HCT116 (cell line): ENCODE measurements at regions not wholly inside any gene's neighbourhood (a gene's known extent, or its start where the extent isn't known, plus 50 kb on each side); places are given as distances from the start of the nearest gene placed in this dataset.

Source experiments
- ATAC-seq: fragments of 200-7000 bp; cut with Tn5 transposase; 2 replicates; pipeline ENCODE4 v1.9.1; 2020; ENCODE audit warnings: mild to moderate bottlenecking, moderate library complexity
- BruUV-seq: library from RNA; stranded (reverse); fragments of 400-500 nt; replicated peaks from 2 replicates; lab custom pipeline; 2021; lab: Mats Ljungman, UMichigan
- CTCF ChIA-PET: fragments of 300-600 bp; sonication (Branson Sonifier 250); formaldehyde crosslinking; loops from one replicate; lab custom pipeline; 2021; ENCODE audit warnings: antibody characterized with exemption; lab: Charles Lee
- POLR2A ChIA-PET: fragments of 300-600, 350-600 bp; sonication (Branson Sonifier 250); formaldehyde crosslinking; loops from one replicate; lab custom pipeline; 2021; ENCODE audit warnings: antibody characterized with exemption; lab: Charles Lee
- RAD21 ChIA-PET, 2 experiments: fragments of 300-600 bp; sonication (Branson Sonifier 250); formaldehyde crosslinking; loops; one replicate each; lab custom pipeline; 2023; ENCODE audit warnings: low total read pairs in 2 of 2; ENCODE audit not compliant: uncharacterized antibody in 2 of 2, unreplicated experiment in 2 of 2, low non-redundant PET in 1 of 2; lab: Charles Lee
- DNase-seq: peaks from one replicate; pipeline ENCODE4 v3.0.0-alpha.2; 2010; ENCODE audit warnings: low read depth, low spot score
- H2AFZ ChIP-seq: fragments of 200-600 bp; shearing (Covaris generic), sonication (generic); 2 replicates; pipeline ENCODE4 v1.6.1; 2017; ENCODE audit warnings: low read depth, mixed run types, mixed read lengths, antibody characterized with exemption, low read length; ENCODE audit not compliant: poor library complexity, severe bottlenecking
- H3K27ac ChIP-seq: 2 replicates; pipeline ENCODE4 v1.5.1; 2012; ENCODE audit warnings: low read depth, low read length
- H3K27me3 ChIP-seq: fragments of 200-600 bp; sonication (generic); 2 replicates; pipeline ENCODE4 v1.6.1; 2016; ENCODE audit warnings: mixed run types, low read length, mixed read lengths; ENCODE audit not compliant: insufficient read depth
- H3K36me3 ChIP-seq, 2 experiments: fragments of 200-500 bp in 1 of 2; fragments of 200-600 bp in 1 of 2; sonication (Bioruptor generic) in 1 of 2; sonication (generic) in 1 of 2; 2 replicates each; pipeline versions ENCODE4 v1.5.1 to v1.6.1; 2014 to 2016; ENCODE audit warnings: low read length in 2 of 2, inconsistent platforms in 1 of 2, mixed read lengths in 1 of 2, mixed run types in 1 of 2; ENCODE audit not compliant: insufficient read depth in 2 of 2, control insufficient read depth in 1 of 2
- H3K4me1 ChIP-seq, 2 experiments: fragments of 200-600 bp in 1 of 2; sonication (generic) in 1 of 2; 2 replicates each; pipeline versions ENCODE4 v1.5.1 to v1.6.1; 2012 to 2017; ENCODE audit warnings: low read length in 2 of 2, inconsistent platforms in 1 of 2, mild to moderate bottlenecking in 1 of 2, mixed read lengths in 1 of 2, mixed run types in 1 of 2, moderate library complexity in 1 of 2; ENCODE audit not compliant: insufficient read depth in 2 of 2, control insufficient read depth in 1 of 2
- H3K4me2 ChIP-seq: fragments of 200-600 bp; sonication (generic); 2 replicates; pipeline ENCODE4 v1.6.1; 2017; ENCODE audit warnings: mixed run types, low read length, mixed read lengths
- H3K4me3 ChIP-seq, 2 experiments: fragments of 200-600 bp in 1 of 2; sonication (generic) in 1 of 2; replicated peaks in 1 of 2; 2 replicates each; pipeline ENCODE4 v1.5.1; 2011 to 2016; ENCODE audit warnings: low read length in 2 of 2, control low read depth in 1 of 2, low read depth in 1 of 2, mild to moderate bottlenecking in 1 of 2, mixed read lengths in 1 of 2, mixed run types in 1 of 2
- H3K79me2 ChIP-seq: fragments of 200-600 bp; sonication (generic); 2 replicates; pipeline ENCODE4 v1.6.1; 2017; ENCODE audit warnings: mild to moderate bottlenecking, mixed run types, low read length, moderate library complexity, mixed read lengths; ENCODE audit not compliant: insufficient read depth
- H3K9ac ChIP-seq: fragments of 200-600 bp; sonication (generic); 2 replicates; pipeline ENCODE4 v1.6.1; 2016; ENCODE audit warnings: low read length, mixed read lengths
- H3K9me2 ChIP-seq: fragments of 200-600 bp; sonication (generic), shearing (Covaris generic); 2 replicates; pipeline ENCODE4 v1.6.1; 2017; ENCODE audit warnings: mixed run types, mild to moderate bottlenecking, moderate library complexity; ENCODE audit not compliant: insufficient read depth
- H3K9me3 ChIP-seq, 2 experiments: fragments of 200-500 bp in 1 of 2; fragments of 200-600 bp in 1 of 2; sonication (Bioruptor generic) in 1 of 2; sonication (generic) in 1 of 2; 2 replicates each; pipeline ENCODE4 v1.6.1; 2014 to 2017; ENCODE audit warnings: low read length in 2 of 2, mixed read lengths in 2 of 2, inconsistent platforms in 1 of 2, low read depth in 1 of 2, mild to moderate bottlenecking in 1 of 2, mixed run types in 1 of 2, moderate library complexity in 1 of 2; ENCODE audit not compliant: control insufficient read depth in 1 of 2, insufficient read depth in 1 of 2
- H4K20me1 ChIP-seq: fragments of 200-600 bp; sonication (generic), shearing (Covaris generic); 2 replicates; pipeline ENCODE4 v1.6.1; 2017; ENCODE audit warnings: mixed run types, mild to moderate bottlenecking, moderate library complexity; ENCODE audit not compliant: insufficient read depth
- CBX3 ChIP-seq: IDR thresholded peaks from 2 replicates; pipeline ENCODE4 v1.6.1; 2012; ENCODE audit warnings: low read depth
- CEBPB ChIP-seq: IDR thresholded peaks from 2 replicates; pipeline ENCODE4 v1.6.1; 2012; ENCODE audit warnings: low read depth
- EGR1 ChIP-seq: IDR thresholded peaks from 2 replicates; pipeline ENCODE4 v1.6.1; 2012; ENCODE audit warnings: low read depth
- ELF1 ChIP-seq: IDR thresholded peaks from 2 replicates; pipeline ENCODE4 v1.6.1; 2012; ENCODE audit warnings: low read depth, borderline replicate concordance
- JUND ChIP-seq: IDR thresholded peaks from 2 replicates; pipeline ENCODE4 v1.6.1; 2012
- POLR2A ChIP-seq: IDR thresholded peaks from 2 replicates; pipeline ENCODE4 v1.7.0; 2011; ENCODE audit warnings: borderline replicate concordance; ENCODE audit not compliant: insufficient read depth, insufficient read length; ENCODE audit errors: extremely low read depth
- POLR2AphosphoS5 ChIP-seq: IDR thresholded peaks from 2 replicates; pipeline ENCODE4 v1.6.1; 2011; ENCODE audit warnings: mild to moderate bottlenecking, low read depth, low read length, moderate library complexity
- RAD21 ChIP-seq: IDR thresholded peaks from 2 replicates; pipeline ENCODE4 v1.6.1; 2012; ENCODE audit warnings: low read depth, mild to moderate bottlenecking
- SIN3A ChIP-seq: IDR thresholded peaks from 2 replicates; pipeline ENCODE4 v1.6.1; 2012; ENCODE audit warnings: low read depth
- TCF7L2 ChIP-seq: IDR thresholded peaks from 2 replicates; pipeline ENCODE4 v1.7.0; 2011; ENCODE audit warnings: borderline replicate concordance, inconsistent platforms; ENCODE audit not compliant: insufficient read depth, insufficient read length; ENCODE audit errors: extremely low read depth
- YY1 ChIP-seq: IDR thresholded peaks from 2 replicates; pipeline ENCODE4 v1.6.1; 2011; ENCODE audit warnings: low read length, low read depth, moderate library complexity, mild to moderate bottlenecking; ENCODE audit not compliant: insufficient replicate concordance; ENCODE audit errors: extremely low read depth
- ZNF274 ChIP-seq: fragments of 200-500 bp; sonication (Bioruptor generic); IDR thresholded peaks from 2 replicates; pipeline ENCODE4 v1.6.1; 2014; ENCODE audit warnings: mild to moderate bottlenecking, low read depth, low read length, inconsistent platforms
- intact Hi-C: fragments of 100-400 bp; cut with micrococcal nuclease; formaldehyde crosslinking; loops from 2 replicates; pipeline ENCODE4 v1.10.0; 2022
- TF ChIP-seq, protein P1 (sequence below): IDR thresholded peaks from 2 replicates; pipeline ENCODE4 v1.6.1; 2012
- TF ChIP-seq, protein P2 (sequence below): IDR thresholded peaks from 2 replicates; pipeline ENCODE4 v1.6.1; 2011; ENCODE audit warnings: mild to moderate bottlenecking, low read length, moderate library complexity; ENCODE audit not compliant: insufficient replicate concordance; ENCODE audit errors: extremely low read depth

DNA sequence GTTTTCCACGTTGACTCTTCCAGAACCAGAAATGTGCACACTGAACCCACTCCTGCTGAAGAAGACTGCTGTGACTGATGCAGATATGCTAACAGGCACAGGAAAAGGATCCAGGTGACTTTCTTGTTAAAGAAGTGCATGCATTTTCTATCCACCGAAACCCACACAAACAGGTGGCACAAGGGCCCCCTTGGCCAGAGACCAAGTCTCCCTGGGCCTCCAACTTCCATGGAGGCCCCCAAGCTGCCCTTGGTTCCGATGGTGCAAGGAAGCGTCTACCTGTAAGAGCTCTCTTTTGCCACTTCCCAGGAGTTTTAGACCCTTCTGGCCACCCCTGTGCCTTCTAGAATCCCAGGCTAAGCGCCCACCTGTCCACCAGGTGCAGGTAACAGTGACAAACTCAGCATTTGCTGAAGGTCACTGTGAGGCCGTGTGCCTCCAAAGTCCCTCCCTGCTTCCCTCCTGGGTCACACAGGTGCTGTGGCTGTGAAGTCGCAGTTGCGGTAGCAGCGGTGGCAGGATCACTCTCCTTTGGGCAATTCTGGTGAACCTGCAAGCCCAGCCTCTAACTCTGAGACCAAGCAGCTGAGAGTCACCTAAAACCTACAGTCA is 134.8 kb downstream of the PXDC1 start:
- no peak for TF ChIP-seq YY1
- TF ChIP-seq TCF7L2: no peak
- TF ChIP-seq POLR2AphosphoS5: no peak
- TF ChIP-seq, protein P1, sequence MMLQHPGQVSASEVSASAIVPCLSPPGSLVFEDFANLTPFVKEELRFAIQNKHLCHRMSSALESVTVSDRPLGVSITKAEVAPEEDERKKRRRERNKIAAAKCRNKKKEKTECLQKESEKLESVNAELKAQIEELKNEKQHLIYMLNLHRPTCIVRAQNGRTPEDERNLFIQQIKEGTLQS: no peak
- TF ChIP-seq CEBPB: no peak
- no peak for TF ChIP-seq SIN3A
- TF ChIP-seq RAD21: no peak
- TF ChIP-seq ELF1: no peak
- no peak for TF ChIP-seq CBX3
- no peak for TF ChIP-seq POLR2A
- no peak for TF ChIP-seq EGR1
- no peak for TF ChIP-seq JUND
- no peak for TF ChIP-seq ZNF274
- TF ChIP-seq, protein P2, sequence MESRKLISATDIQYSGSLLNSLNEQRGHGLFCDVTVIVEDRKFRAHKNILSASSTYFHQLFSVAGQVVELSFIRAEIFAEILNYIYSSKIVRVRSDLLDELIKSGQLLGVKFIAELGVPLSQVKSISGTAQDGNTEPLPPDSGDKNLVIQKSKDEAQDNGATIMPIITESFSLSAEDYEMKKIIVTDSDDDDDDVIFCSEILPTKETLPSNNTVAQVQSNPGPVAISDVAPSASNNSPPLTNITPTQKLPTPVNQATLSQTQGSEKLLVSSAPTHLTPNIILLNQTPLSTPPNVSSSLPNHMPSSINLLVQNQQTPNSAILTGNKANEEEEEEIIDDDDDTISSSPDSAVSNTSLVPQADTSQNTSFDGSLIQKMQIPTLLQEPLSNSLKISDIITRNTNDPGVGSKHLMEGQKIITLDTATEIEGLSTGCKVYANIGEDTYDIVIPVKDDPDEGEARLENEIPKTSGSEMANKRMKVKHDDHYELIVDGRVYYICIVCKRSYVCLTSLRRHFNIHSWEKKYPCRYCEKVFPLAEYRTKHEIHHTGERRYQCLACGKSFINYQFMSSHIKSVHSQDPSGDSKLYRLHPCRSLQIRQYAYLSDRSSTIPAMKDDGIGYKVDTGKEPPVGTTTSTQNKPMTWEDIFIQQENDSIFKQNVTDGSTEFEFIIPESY: no peak
- Histone ChIP-seq H3K4me2 (no peak overlapping the region), H3K9ac (no peak overlapping the region), H3K9me3 (no peaks in the 10 kb centered on the region), H2AFZ (no peak overlapping the region), H3K4me3 (no peak overlapping the region), H3K36me3 (no peaks in the 10 kb centered on the region), H4K20me1 (no peaks in the 10 kb centered on the region), H3K4me1 (peaks cover 16 to 18% of the 10 kb centered on the region in 2 experiments), H3K79me2 (no peaks in the 10 kb centered on the region), H3K27ac (no peak overlapping the region), H3K27me3 (no peaks in the 10 kb centered on the region), H3K9me2 (no peaks in the 10 kb centered on the region)
- RAD21 ChIA-PET: no interaction called here
- intact Hi-C loops: no loop called here
- POLR2A ChIA-PET: no interaction called here
- ATAC-seq (no peak), DNase-seq (no peak)
- CTCF ChIA-PET: no interaction called here
- no TSS peak for BruUV-seq
